H9 (cell line): ENCODE measurements at regions not wholly inside any gene's neighbourhood (a gene's known extent, or its start where the extent isn't known, plus 50 kb on each side); places are given as distances from the start of the nearest gene placed in this dataset.

Experiments used
- DNase-seq: peaks from one replicate; pipeline ENCODE4 v3.0.0-alpha.2; 2017
- H2AFZ ChIP-seq: one replicate; pipeline ENCODE4 v1.6.1; 2013; ENCODE audit warnings: mild to moderate bottlenecking, low read length, control low read depth, moderate library complexity
- H2AK5ac ChIP-seq: 2 replicates; pipeline ENCODE4 v1.6.1; 2013; ENCODE audit warnings: low read length, control low read depth, mixed read lengths; ENCODE audit not compliant: insufficient read length
- H2BK120ac ChIP-seq: one replicate; pipeline ENCODE4 v1.6.1; 2013; ENCODE audit warnings: low read depth, mild to moderate bottlenecking, low read length, control low read depth, inconsistent platforms; ENCODE audit not compliant: poor library complexity, severe bottlenecking
- H2BK12ac ChIP-seq: 2 replicates; pipeline ENCODE4 v1.6.1; 2013; ENCODE audit warnings: low read length, control low read depth, mixed read lengths, low read depth; ENCODE audit not compliant: insufficient read length
- H2BK15ac ChIP-seq: 2 replicates; pipeline ENCODE4 v1.6.1; 2013; ENCODE audit warnings: low read depth, low read length, control low read depth
- H2BK20ac ChIP-seq: one replicate; pipeline ENCODE4 v1.6.1; 2013; ENCODE audit warnings: low read depth, mild to moderate bottlenecking, low read length, control low read depth, inconsistent platforms; ENCODE audit not compliant: poor library complexity, severe bottlenecking
- H2BK5ac ChIP-seq: 2 replicates; pipeline ENCODE4 v1.6.1; 2013; ENCODE audit warnings: low read length, control low read depth, mixed read lengths; ENCODE audit not compliant: insufficient read length
- H3K14ac ChIP-seq: 2 replicates; pipeline ENCODE4 v1.6.1; 2013; ENCODE audit warnings: low read length, control low read depth; ENCODE audit not compliant: insufficient read depth
- H3K18ac ChIP-seq: 2 replicates; pipeline ENCODE4 v1.6.1; 2013; ENCODE audit warnings: low read depth, mild to moderate bottlenecking, mixed read lengths, low read length, control low read depth; ENCODE audit not compliant: insufficient read length
- H3K23ac ChIP-seq: 2 replicates; pipeline ENCODE4 v1.6.1; 2013; ENCODE audit warnings: low read length, control low read depth, mixed read lengths, low read depth; ENCODE audit not compliant: insufficient read length
- H3K23me2 ChIP-seq: 2 replicates; pipeline ENCODE4 v1.6.1; 2013; ENCODE audit warnings: low read depth, mild to moderate bottlenecking, mixed read lengths, low read length, control low read depth; ENCODE audit not compliant: insufficient read length, poor library complexity, severe bottlenecking
- H3K27ac ChIP-seq: 2 replicates; pipeline ENCODE4 v1.5.1; 2013; ENCODE audit warnings: low read length, control low read depth, mixed read lengths, low read depth; ENCODE audit not compliant: insufficient read length
- H3K27me3 ChIP-seq: 2 replicates; pipeline ENCODE4 v1.6.1; 2013; ENCODE audit warnings: low read length, control low read depth, inconsistent platforms; ENCODE audit not compliant: insufficient read depth
- H3K4ac ChIP-seq: 2 replicates; pipeline ENCODE4 v1.6.1; 2013; ENCODE audit warnings: low read depth, mild to moderate bottlenecking, control low read depth, inconsistent platforms, low read length, moderate library complexity
- H3K4me1 ChIP-seq: 2 replicates; pipeline ENCODE4 v1.6.1; 2013; ENCODE audit warnings: low read length, control low read depth, inconsistent platforms; ENCODE audit not compliant: insufficient read depth
- H3K4me2 ChIP-seq: 2 replicates; pipeline ENCODE4 v1.6.1; 2013; ENCODE audit warnings: low read length, control low read depth, mixed read lengths; ENCODE audit not compliant: insufficient read length, insufficient read depth
- H3K56ac ChIP-seq: 2 replicates; pipeline ENCODE4 v1.6.1; 2013; ENCODE audit warnings: low read depth, mild to moderate bottlenecking, mixed read lengths, low read length, control low read depth; ENCODE audit not compliant: insufficient read length
- H3K79me1 ChIP-seq: 2 replicates; pipeline ENCODE4 v1.6.1; 2013; ENCODE audit warnings: low read depth, mild to moderate bottlenecking, moderate library complexity, low read length, control low read depth, inconsistent platforms; ENCODE audit not compliant: insufficient read depth, poor library complexity, severe bottlenecking
- H3K79me2 ChIP-seq: 2 replicates; pipeline ENCODE4 v1.6.1; 2013; ENCODE audit warnings: low read length, control low read depth, inconsistent platforms; ENCODE audit not compliant: insufficient read depth
- H3K9ac ChIP-seq: 2 replicates; pipeline ENCODE4 v1.6.1; 2013; ENCODE audit warnings: low read length, control low read depth, mixed read lengths; ENCODE audit not compliant: insufficient read length; ENCODE audit errors: extremely low read depth
- H3K9me3 ChIP-seq: one replicate; pipeline ENCODE4 v1.6.1; 2013; ENCODE audit warnings: low read depth, low read length, inconsistent platforms; ENCODE audit not compliant: control insufficient read depth
- H3T11ph ChIP-seq: one replicate; pipeline ENCODE4 v1.6.1; 2013; ENCODE audit warnings: mild to moderate bottlenecking, low read length, control low read depth, inconsistent platforms
- H4K20me1 ChIP-seq: one replicate; pipeline ENCODE4 v1.6.1; 2013; ENCODE audit not compliant: control insufficient read depth, insufficient read length, insufficient read depth
- H4K5ac ChIP-seq: 2 replicates; pipeline ENCODE4 v1.6.1; 2013; ENCODE audit warnings: low read depth, mild to moderate bottlenecking, mixed read lengths, low read length, control low read depth; ENCODE audit not compliant: insufficient read length
- H4K8ac ChIP-seq: replicated peaks from 2 replicates; pipeline ENCODE4 v1.6.1; 2013; ENCODE audit warnings: low read length, control low read depth, mixed read lengths, low read depth; ENCODE audit not compliant: insufficient read length
- H4K91ac ChIP-seq: 2 replicates; pipeline ENCODE4 v1.6.1; 2013; ENCODE audit warnings: low read depth, mild to moderate bottlenecking, moderate library complexity, mixed read lengths, low read length, control low read depth; ENCODE audit not compliant: insufficient read length
- H3K27ac Mint-ChIP-seq, 3 experiments: 2 replicates in 2 of 3; 3 replicates in 1 of 3; pipeline ENCODE4 v1.8.0; 2020 to 2021; ENCODE audit warnings: mixed read lengths in 3 of 3, mild to moderate bottlenecking in 1 of 3, moderate library complexity in 1 of 3
- H3K27me3 Mint-ChIP-seq: 2 replicates; pipeline ENCODE4 v1.8.0; 2021; ENCODE audit warnings: low read depth, mild to moderate bottlenecking, moderate library complexity, mixed read lengths
- H3K36me3 Mint-ChIP-seq, 3 experiments: 2 replicates in 2 of 3; 3 replicates in 1 of 3; pipeline ENCODE4 v1.8.0; 2020 to 2021; ENCODE audit warnings: low read depth in 3 of 3, mixed read lengths in 3 of 3; ENCODE audit not compliant: insufficient read depth in 1 of 3
- H3K4me1 Mint-ChIP-seq, 2 experiments: 2 replicates each; pipeline ENCODE4 v1.8.0; 2020; ENCODE audit warnings: mixed read lengths in 2 of 2
- H3K4me3 Mint-ChIP-seq, 2 experiments: 2 replicates in 1 of 2; 3 replicates in 1 of 2; pipeline ENCODE4 v1.8.0; 2020 to 2021; ENCODE audit warnings: mild to moderate bottlenecking in 2 of 2, mixed read lengths in 2 of 2, moderate library complexity in 1 of 2
- H3K9me3 Mint-ChIP-seq, 2 experiments: 2 replicates in 1 of 2; 3 replicates in 1 of 2; pipeline ENCODE4 v1.8.0; 2020; ENCODE audit warnings: mild to moderate bottlenecking in 2 of 2, mixed read lengths in 2 of 2, moderate library complexity in 1 of 2
- CTCF ChIP-seq: fragments of 200-600 bp; sonication (generic); conservative IDR thresholded peaks from 3 replicates; pipeline ENCODE4 v1.8.0; 2021; ENCODE audit warnings: antibody characterized with exemption, mild to moderate bottlenecking
- WGBS: extraction: QIAGEN DNeasy Blood & Tissue Kit; methylation state at CpG from one replicate; pipeline ENCODE4 v1.1.7; 2013; ENCODE audit warnings: missing lambda C conversion rate, low lambda C conversion rate, mixed read lengths; ENCODE audit not compliant: insufficient read length; ENCODE audit errors: extremely low coverage; 5-methylcytosine and 5-hydroxymethylcytosine counted together

- H3K56ac ChIP-seq: no peak overlapping the region
- H2BK20ac ChIP-seq: no peak overlapping the region
- no peak overlapping the region for H4K5ac ChIP-seq
- H4K8ac ChIP-seq: no peak overlapping the region
- H3K9ac ChIP-seq: no peak overlapping the region
- H3K4me2 ChIP-seq: no peak overlapping the region
- no peak overlapping the region for H3K27ac ChIP-seq
- no peak for DNase-seq
- H3K79me2 ChIP-seq: no peaks in the 10 kb centered on the region
- H3K9me3 ChIP-seq: no peaks in the 10 kb centered on the region
- H3K27me3 ChIP-seq: no peaks in the 10 kb centered on the region
- no peak overlapping the region for H2AFZ ChIP-seq
- no peaks in the 10 kb centered on the region for H3K36me3 Mint-ChIP-seq
- no peak overlapping the region for H2BK5ac ChIP-seq
- no peaks in the 10 kb centered on the region for H3K9me3 Mint-ChIP-seq
- H2AK5ac ChIP-seq: no peak overlapping the region
- H3K23me2 ChIP-seq: no peaks in the 10 kb centered on the region
- no peak overlapping the region for H3K4ac ChIP-seq
- H4K91ac ChIP-seq: no peak overlapping the region
- no peak overlapping the region for H3K14ac ChIP-seq
- no peak overlapping the region for H2BK12ac ChIP-seq
- H3T11ph ChIP-seq: no peak overlapping the region
- H2BK120ac ChIP-seq: no peak overlapping the region
- no peak for TF ChIP-seq CTCF
- no peak overlapping the region for H3K4me3 Mint-ChIP-seq
- WGBS: no CpG with 5 or more reads among the region's 7 CpGs
- H3K4me1 ChIP-seq: no peaks in the 10 kb centered on the region
- peaks cover 0 to 3% of the 10 kb centered on the region in 2 experiments; a peak in 2 of 4 replicates for H3K4me1 Mint-ChIP-seq
- no peak overlapping the region for H2BK15ac ChIP-seq
- no peaks in the 10 kb centered on the region for H3K27me3 Mint-ChIP-seq
- no peaks in the 10 kb centered on the region for H4K20me1 ChIP-seq
- no peak overlapping the region for H3K18ac ChIP-seq
- no peaks in the 10 kb centered on the region for H3K79me1 ChIP-seq
- no peak overlapping the region for H3K27ac Mint-ChIP-seq
- H3K23ac ChIP-seq: no peak overlapping the region
Observed at GRCh38 chr4:136056748-136057147, 1475.5 kb downstream of the PCDH18 start.
